SK-N-SH treated with all-trans-retinoic acid at 6 μM for 48 hours (cell line): ENCODE measurements at regions not wholly inside any gene's neighbourhood (a gene's known extent, or its start where the extent isn't known, plus 50 kb on each side); places are given as distances from the start of the nearest gene placed in this dataset.

ENCODE experiments used
- ATAC-seq: fragments of 200-7000 bp; cut with Tn5 transposase; 3 replicates; pipeline ENCODE4 v1.9.1; 2020; ENCODE audit warnings: mild to moderate bottlenecking, moderate library complexity
- ARNTL ChIP-seq: fragments of 450-650 bp; formaldehyde crosslinking; IDR thresholded peaks from 2 replicates; pipeline ENCODE4 v1.5.0; 2020; ENCODE audit warnings: low read depth, mild to moderate bottlenecking, moderate library complexity, borderline replicate concordance
- BACH2 ChIP-seq: fragments of 250-450 bp; sonication (Bioruptor Pico); IDR thresholded peaks from 2 replicates; pipeline ENCODE4 v1.9.0; 2021; ENCODE audit warnings: mild to moderate bottlenecking, borderline replicate concordance
- CSDC2 ChIP-seq: fragments of 250-450 bp; sonication (Bioruptor Pico); IDR thresholded peaks from 2 replicates; pipeline ENCODE4 v1.5.0; 2020; ENCODE audit warnings: mild to moderate bottlenecking, moderate library complexity
- ESRRG ChIP-seq: fragments of 250-450 bp; sonication (Bioruptor Pico); IDR thresholded peaks from 2 replicates; pipeline ENCODE4 v1.6.1; 2021; ENCODE audit warnings: mild to moderate bottlenecking
- GLIS3 ChIP-seq: fragments of 250-450 bp; sonication (Bioruptor Pico); IDR thresholded peaks from 2 replicates; pipeline ENCODE4 v1.5.0; 2020; ENCODE audit warnings: mild to moderate bottlenecking, moderate library complexity
- ISL1 ChIP-seq: fragments of 250-450 bp; sonication (Bioruptor Pico); IDR thresholded peaks from 2 replicates; pipeline ENCODE4 v2.1.2; 2022; ENCODE audit warnings: mild to moderate bottlenecking, moderate library complexity
- OSR1 ChIP-seq: fragments of 250-450 bp; sonication (Bioruptor Pico); IDR thresholded peaks from 2 replicates; pipeline ENCODE4 v1.8.0; 2022; ENCODE audit warnings: moderate library complexity, mild to moderate bottlenecking, inconsistent platforms
- PPARA ChIP-seq: fragments of 250-450 bp; sonication (Bioruptor Pico); IDR thresholded peaks from 2 replicates; pipeline ENCODE4 v1.5.0; 2020; ENCODE audit warnings: mild to moderate bottlenecking, borderline replicate concordance
- RARB ChIP-seq: fragments of 250-450 bp; sonication (Bioruptor Pico); IDR thresholded peaks from 2 replicates; pipeline ENCODE4 v1.8.0; 2021; ENCODE audit warnings: mild to moderate bottlenecking, moderate library complexity
- SNAI2 ChIP-seq: fragments of 250-450 bp; sonication (Bioruptor Pico); IDR thresholded peaks from 2 replicates; pipeline ENCODE4 v1.5.0; 2020; ENCODE audit warnings: mild to moderate bottlenecking, moderate library complexity
- TCF4 ChIP-seq: fragments of 250-450 bp; sonication (Bioruptor Pico); IDR thresholded peaks from 2 replicates; pipeline ENCODE4 v1.8.0; 2021; ENCODE audit warnings: mild to moderate bottlenecking, moderate library complexity, borderline replicate concordance
- TOX ChIP-seq: fragments of 250-450 bp; sonication (Bioruptor Pico); IDR thresholded peaks from 2 replicates; pipeline ENCODE4 v1.8.0; 2021; ENCODE audit warnings: mild to moderate bottlenecking, moderate library complexity, borderline replicate concordance
- ZFP3 ChIP-seq: fragments of 250-450 bp; sonication (Bioruptor Pico); IDR thresholded peaks from 2 replicates; pipeline ENCODE4 v1.5.0; 2020; ENCODE audit warnings: mild to moderate bottlenecking, moderate library complexity
- ZFP30 ChIP-seq: fragments of 450-650 bp; formaldehyde crosslinking; IDR thresholded peaks from 2 replicates; pipeline ENCODE4 v1.5.0; 2022; ENCODE audit warnings: mild to moderate bottlenecking, moderate library complexity
- ZNF565 ChIP-seq: fragments of 450-650 bp; formaldehyde crosslinking; conservative IDR thresholded peaks from 2 replicates; pipeline ENCODE4 v1.5.0; 2020; ENCODE audit warnings: low read depth, mild to moderate bottlenecking, moderate library complexity
- ZNF70 ChIP-seq: fragments of 450-650 bp; formaldehyde crosslinking; IDR thresholded peaks from 2 replicates; pipeline ENCODE4 v1.5.0; 2020; ENCODE audit warnings: mild to moderate bottlenecking, moderate library complexity
- ZNF8 ChIP-seq: fragments of 450-650 bp; formaldehyde crosslinking; IDR thresholded peaks from 2 replicates; pipeline ENCODE4 v1.5.0; 2020; ENCODE audit warnings: mild to moderate bottlenecking, moderate library complexity
- TF ChIP-seq, protein P1 (sequence below): fragments of 250-450 bp; sonication (Bioruptor Pico); IDR thresholded peaks from 2 replicates; pipeline ENCODE4 v1.8.0; 2020; ENCODE audit warnings: mild to moderate bottlenecking, moderate library complexity, borderline replicate concordance
- TF ChIP-seq, protein P2 (sequence below): fragments of 250-450 bp; sonication (Bioruptor Pico); IDR thresholded peaks from 2 replicates; pipeline ENCODE4 v1.5.0; 2020; ENCODE audit warnings: mild to moderate bottlenecking, moderate library complexity
- TF ChIP-seq, protein P3 (sequence below): fragments of 250-450 bp; sonication (Bioruptor Pico); IDR thresholded peaks from 2 replicates; pipeline ENCODE4 v1.5.1; 2021; ENCODE audit warnings: mild to moderate bottlenecking, moderate library complexity
- TF ChIP-seq, protein P4 (sequence below): fragments of 250-450 bp; sonication (Bioruptor Pico); IDR thresholded peaks from 2 replicates; pipeline ENCODE4 v1.5.1; 2020; ENCODE audit warnings: low read depth, mild to moderate bottlenecking, moderate library complexity
- TF ChIP-seq, protein P5 (sequence below): fragments of 250-450 bp; sonication (Bioruptor Pico); IDR thresholded peaks from 2 replicates; pipeline ENCODE4 v1.8.0; 2021; ENCODE audit warnings: low read depth, mild to moderate bottlenecking, moderate library complexity, borderline replicate concordance

DNA sequence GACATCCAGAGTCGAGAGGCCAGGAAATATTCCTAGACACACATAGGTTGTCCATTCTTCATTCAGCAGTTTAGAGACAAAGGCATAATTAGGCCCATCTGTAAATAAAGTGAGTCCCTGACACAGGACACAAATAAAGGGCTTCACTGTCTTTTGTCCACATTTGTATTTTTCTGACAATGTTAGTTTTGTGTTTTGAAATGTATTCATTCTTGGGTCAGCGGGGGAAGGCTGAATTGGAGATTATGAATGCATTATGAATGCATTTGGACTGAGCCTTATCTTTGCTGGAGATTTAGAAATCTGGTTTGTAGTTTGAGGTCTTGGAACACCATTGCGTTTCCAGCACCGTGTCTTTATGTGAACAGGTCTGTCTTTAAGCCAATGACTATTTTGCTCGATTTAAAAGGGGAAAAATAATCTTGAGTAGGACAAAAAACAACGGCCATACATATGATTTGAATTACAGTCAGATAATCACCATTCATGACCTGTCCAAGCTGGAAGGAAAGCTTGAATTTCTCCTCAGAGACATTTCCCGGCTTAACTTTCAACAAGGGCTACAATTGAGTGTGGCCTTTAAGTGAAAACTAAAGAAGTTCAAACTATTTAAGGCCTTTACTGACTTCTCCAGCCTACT lies 334.8 kb downstream of the WDR11 start:
- no peak for ATAC-seq
- TF ChIP-seq OSR1 (CRISPR knock-in tag), result no peak
- TF ChIP-seq TOX, result no peak

DNA sequence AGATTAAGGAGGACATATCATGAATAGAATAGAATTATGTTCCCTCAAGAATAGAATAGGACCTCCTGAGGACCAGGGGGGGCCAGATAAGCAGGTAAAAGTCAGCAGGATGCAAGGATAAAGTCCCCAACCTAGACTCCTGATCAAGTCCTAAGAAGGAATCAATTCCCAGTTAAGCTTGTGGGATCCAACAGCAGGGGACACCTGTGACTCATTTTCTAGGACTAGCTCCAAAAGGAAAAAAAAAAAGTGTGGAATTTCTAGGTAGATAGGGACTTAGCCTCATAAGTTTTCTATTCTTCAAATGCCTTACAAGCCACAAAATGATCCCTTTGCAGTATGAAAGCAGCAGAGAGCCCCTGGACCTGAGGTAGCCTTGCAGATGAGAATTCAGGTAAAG lies 336.2 kb downstream of the WDR11 start:
- TF ChIP-seq, protein P1, sequence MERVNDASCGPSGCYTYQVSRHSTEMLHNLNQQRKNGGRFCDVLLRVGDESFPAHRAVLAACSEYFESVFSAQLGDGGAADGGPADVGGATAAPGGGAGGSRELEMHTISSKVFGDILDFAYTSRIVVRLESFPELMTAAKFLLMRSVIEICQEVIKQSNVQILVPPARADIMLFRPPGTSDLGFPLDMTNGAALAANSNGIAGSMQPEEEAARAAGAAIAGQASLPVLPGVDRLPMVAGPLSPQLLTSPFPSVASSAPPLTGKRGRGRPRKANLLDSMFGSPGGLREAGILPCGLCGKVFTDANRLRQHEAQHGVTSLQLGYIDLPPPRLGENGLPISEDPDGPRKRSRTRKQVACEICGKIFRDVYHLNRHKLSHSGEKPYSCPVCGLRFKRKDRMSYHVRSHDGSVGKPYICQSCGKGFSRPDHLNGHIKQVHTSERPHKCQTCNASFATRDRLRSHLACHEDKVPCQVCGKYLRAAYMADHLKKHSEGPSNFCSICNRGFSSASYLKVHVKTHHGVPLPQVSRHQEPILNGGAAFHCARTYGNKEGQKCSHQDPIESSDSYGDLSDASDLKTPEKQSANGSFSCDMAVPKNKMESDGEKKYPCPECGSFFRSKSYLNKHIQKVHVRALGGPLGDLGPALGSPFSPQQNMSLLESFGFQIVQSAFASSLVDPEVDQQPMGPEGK, result no peak
- TF ChIP-seq ZFP3 (CRISPR knock-in tag) (no peak), ZNF8 (CRISPR knock-in tag) (no peak), TCF4 (CRISPR knock-in tag) (no peak), SNAI2 (CRISPR knock-in tag) (no peak), OSR1 (CRISPR knock-in tag) (no peak), ESRRG (no peak), ZNF70 (CRISPR knock-in tag) (no peak), ISL1 (no peak), ZNF565 (CRISPR knock-in tag) (no peak), ARNTL (CRISPR knock-in tag) (no peak), RARB (CRISPR knock-in tag) (no peak), PPARA (CRISPR knock-in tag) (no peak), ZFP30 (CRISPR knock-in tag) (no peak), BACH2 (no peak), TOX (no peak)
- TF ChIP-seq, protein P2, sequence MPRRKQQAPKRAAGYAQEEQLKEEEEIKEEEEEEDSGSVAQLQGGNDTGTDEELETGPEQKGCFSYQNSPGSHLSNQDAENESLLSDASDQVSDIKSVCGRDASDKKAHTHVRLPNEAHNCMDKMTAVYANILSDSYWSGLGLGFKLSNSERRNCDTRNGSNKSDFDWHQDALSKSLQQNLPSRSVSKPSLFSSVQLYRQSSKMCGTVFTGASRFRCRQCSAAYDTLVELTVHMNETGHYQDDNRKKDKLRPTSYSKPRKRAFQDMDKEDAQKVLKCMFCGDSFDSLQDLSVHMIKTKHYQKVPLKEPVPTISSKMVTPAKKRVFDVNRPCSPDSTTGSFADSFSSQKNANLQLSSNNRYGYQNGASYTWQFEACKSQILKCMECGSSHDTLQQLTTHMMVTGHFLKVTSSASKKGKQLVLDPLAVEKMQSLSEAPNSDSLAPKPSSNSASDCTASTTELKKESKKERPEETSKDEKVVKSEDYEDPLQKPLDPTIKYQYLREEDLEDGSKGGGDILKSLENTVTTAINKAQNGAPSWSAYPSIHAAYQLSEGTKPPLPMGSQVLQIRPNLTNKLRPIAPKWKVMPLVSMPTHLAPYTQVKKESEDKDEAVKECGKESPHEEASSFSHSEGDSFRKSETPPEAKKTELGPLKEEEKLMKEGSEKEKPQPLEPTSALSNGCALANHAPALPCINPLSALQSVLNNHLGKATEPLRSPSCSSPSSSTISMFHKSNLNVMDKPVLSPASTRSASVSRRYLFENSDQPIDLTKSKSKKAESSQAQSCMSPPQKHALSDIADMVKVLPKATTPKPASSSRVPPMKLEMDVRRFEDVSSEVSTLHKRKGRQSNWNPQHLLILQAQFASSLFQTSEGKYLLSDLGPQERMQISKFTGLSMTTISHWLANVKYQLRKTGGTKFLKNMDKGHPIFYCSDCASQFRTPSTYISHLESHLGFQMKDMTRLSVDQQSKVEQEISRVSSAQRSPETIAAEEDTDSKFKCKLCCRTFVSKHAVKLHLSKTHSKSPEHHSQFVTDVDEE (CRISPR knock-in tag), result no peak
- TF ChIP-seq, protein P3, sequence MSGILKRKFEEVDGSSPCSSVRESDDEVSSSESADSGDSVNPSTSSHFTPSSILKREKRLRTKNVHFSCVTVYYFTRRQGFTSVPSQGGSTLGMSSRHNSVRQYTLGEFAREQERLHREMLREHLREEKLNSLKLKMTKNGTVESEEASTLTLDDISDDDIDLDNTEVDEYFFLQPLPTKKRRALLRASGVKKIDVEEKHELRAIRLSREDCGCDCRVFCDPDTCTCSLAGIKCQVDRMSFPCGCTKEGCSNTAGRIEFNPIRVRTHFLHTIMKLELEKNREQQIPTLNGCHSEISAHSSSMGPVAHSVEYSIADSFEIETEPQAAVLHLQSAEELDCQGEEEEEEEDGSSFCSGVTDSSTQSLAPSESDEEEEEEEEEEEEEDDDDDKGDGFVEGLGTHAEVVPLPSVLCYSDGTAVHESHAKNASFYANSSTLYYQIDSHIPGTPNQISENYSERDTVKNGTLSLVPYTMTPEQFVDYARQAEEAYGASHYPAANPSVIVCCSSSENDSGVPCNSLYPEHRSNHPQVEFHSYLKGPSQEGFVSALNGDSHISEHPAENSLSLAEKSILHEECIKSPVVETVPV (CRISPR knock-in tag), result no peak
- TF ChIP-seq, protein P4, sequence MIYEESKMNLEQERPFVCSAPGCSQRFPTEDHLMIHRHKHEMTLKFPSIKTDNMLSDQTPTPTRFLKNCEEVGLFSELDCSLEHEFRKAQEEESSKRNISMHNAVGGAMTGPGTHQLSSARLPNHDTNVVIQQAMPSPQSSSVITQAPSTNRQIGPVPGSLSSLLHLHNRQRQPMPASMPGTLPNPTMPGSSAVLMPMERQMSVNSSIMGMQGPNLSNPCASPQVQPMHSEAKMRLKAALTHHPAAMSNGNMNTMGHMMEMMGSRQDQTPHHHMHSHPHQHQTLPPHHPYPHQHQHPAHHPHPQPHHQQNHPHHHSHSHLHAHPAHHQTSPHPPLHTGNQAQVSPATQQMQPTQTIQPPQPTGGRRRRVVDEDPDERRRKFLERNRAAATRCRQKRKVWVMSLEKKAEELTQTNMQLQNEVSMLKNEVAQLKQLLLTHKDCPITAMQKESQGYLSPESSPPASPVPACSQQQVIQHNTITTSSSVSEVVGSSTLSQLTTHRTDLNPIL (CRISPR knock-in tag), result no peak

DNA sequence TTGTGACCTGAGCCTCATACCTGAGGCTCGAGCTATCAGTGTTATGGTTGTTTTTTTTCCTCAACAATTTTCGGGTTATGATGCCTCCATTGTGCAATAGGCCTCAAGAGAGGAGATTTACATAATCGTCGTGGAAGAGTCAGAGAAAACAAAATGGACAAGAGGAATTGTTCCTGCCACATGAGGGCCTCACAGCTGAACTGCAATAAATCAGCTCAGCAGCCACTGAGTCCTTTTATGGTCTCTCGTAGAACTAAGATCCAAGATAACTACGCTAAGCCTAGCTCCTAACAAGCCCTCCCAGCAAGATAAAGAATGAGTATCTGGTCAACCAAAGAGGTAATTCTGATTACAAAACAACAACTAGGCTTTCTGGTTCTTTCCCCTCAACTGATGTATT lies 336.8 kb downstream of the WDR11 start:
- ATAC-seq, result no peak
- TF ChIP-seq, protein P2 (CRISPR knock-in tag), result no peak
- TF ChIP-seq TOX (no peak), ARNTL (CRISPR knock-in tag) (no peak), ESRRG (no peak), ZNF70 (CRISPR knock-in tag) (no peak), CSDC2 (CRISPR knock-in tag) (no peak), BACH2 (no peak), PPARA (CRISPR knock-in tag) (no peak), SNAI2 (CRISPR knock-in tag) (no peak), ISL1 (no peak), OSR1 (CRISPR knock-in tag) (no peak), TCF4 (CRISPR knock-in tag) (no peak), GLIS3 (CRISPR knock-in tag) (no peak)
- TF ChIP-seq, protein P3 (CRISPR knock-in tag), result no peak
- TF ChIP-seq, protein P4 (CRISPR knock-in tag), result no peak
- TF ChIP-seq, protein P5, sequence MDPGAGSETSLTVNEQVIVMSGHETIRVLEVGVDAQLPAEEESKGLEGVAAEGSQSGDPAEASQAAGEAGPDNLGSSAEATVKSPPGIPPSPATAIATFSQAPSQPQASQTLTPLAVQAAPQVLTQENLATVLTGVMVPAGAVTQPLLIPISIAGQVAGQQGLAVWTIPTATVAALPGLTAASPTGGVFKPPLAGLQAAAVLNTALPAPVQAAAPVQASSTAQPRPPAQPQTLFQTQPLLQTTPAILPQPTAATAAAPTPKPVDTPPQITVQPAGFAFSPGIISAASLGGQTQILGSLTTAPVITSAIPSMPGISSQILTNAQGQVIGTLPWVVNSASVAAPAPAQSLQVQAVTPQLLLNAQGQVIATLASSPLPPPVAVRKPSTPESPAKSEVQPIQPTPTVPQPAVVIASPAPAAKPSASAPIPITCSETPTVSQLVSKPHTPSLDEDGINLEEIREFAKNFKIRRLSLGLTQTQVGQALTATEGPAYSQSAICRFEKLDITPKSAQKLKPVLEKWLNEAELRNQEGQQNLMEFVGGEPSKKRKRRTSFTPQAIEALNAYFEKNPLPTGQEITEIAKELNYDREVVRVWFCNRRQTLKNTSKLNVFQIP, result no peak

More for the DNA sequence above, 336.2 kb downstream of the WDR11 start:
- no peak for ATAC-seq
